ENCODE measurements at regions not wholly inside any gene's neighbourhood (a gene's known extent, or its start where the extent isn't known, plus 50 kb on each side); places are given as distances from the start of the nearest gene placed in this dataset.

DNA sequence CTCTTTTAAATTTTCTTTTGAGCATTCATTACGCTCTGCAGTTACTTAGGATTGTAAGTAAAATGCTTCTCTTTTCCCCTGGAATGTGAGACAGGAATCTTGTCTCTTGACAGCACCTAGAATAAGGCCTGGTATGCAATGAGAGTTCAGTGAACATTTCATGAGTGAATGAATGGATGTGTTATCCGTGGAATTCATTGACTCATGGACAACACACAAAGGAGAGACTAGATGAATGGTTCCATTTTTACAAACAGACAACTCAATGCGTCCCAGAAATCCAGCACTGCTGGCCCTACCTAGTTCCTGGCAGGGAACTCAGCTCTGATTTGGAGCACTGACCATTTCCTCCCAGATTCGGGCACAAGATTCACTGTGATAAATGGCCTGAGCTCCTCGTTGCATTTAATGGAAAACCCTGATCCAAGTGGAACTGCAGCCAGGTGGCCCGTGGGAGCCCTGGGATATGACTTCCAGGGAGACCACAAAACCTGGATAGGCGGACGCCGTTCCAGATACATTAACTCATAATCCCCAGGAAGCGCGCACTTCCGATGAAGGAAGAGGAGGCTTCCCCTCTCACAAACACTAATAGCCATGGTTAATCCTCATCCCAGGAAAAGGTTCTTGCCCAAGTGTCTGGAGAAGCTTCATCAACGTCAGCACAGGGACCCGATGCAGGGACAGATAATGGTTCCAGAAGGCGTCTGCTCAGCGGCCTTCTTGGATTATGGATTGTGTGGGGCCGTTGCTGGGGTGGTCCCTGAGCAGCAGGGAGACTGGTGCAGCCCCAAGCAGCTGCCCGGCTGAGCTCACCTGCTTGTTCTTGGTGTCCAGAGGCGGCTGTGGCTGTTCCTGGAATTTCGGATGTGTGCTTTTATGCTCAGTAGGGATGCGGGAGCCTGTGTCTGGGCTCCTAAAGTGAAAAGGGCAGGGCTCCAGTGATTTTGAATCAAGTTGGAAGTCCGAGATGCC, 211.1 kb upstream of the TSHZ3 start:
- DNase-seq (ENCODE audit: low spot score), result no peak

DNA sequence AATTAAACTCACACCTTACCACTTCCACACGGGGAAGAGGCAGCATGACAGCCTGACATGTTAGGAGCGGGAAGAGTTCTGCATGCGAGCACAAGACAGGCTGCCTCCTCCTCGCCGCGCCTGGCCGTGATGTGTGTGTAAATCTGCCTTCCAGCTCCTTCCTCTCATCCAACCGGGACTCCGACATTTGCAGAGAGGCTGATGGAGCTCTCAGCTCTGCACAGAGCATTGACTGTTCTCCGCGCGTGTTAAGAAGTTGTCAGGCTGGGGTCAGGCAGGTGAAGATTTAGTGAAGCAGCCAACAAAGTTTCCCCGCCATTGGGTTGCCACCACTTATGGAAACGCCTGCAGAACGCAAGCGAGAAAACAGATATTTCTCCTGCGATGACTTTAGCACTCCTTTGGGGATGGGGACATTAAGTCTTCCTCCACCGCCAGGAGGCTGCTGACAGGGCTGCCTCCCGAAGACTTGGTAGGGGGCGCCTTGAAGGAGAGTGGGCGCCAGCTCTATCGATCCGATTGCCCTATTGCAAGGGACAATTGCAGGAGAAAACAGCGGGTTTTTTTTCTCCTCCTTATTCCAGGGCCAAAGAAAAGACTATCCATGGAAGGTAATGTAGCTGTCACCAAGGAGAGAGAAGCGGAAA, 213.9 kb upstream of the TSHZ3 start:
- no peak for DNase-seq (ENCODE audit: low spot score)

DNA sequence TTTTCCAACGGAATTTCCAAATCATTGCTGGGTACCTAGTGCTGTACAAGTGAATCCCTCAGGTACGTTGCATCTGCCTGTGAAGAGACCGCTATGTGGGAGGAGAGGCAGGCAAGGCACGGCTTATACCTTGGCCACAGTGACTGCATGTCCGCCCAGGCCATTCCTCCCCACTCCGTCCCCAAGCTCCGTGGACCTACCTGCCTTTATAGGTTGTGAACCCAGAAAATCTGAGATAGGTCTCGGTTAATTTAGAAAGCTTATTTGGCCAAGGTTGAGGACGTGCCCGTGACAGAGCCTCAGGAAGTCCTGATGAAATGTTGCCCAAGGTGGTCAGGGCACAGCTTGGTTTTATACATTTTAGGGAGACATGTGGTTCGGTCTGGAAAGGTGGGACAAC, 218.5 kb upstream of the TSHZ3 start:
- DNase-seq (ENCODE audit: low spot score), result no peak

DNA sequence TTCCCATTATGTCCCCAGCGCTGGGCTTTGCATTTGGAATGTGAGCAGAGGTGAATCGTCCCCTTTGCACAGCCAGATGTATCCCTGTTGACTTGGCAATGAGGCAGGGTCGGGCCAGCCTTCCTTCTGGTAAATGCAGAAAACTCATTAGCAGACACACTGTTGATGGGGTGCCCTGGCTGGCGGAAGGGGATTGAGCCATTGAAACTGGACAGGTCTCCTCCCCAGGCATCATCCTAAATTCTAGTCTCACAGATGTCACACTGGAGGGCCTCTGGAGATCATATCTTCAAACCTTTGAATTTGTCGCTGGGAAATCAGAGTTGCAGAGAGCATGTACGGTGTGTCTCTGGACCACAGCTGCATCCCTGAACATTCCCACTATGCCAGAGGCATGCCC, 219.5 kb upstream of the TSHZ3 start:
- no peak for DNase-seq (ENCODE audit: low spot score)

DNA sequence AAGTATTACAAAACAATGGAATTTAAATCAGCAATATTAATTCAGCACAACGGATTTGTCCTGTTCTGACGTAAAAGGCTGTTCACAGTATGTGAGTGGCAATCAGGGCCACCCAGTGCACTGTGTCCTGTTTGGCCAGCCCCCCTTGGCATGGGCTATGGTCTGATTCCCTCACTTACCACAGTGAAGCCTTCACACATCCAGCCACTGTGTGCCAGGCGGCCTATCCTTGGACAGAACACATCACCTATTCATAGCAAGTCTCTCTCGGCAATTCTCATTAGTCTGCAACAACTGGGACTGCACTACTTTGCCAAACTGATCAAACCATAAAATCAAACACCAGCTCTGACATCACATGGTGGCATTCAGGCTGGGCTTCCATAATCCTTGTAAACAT, 221.5 kb upstream of the TSHZ3 start:
- DNase-seq (ENCODE audit: low spot score), result no peak

DNA sequence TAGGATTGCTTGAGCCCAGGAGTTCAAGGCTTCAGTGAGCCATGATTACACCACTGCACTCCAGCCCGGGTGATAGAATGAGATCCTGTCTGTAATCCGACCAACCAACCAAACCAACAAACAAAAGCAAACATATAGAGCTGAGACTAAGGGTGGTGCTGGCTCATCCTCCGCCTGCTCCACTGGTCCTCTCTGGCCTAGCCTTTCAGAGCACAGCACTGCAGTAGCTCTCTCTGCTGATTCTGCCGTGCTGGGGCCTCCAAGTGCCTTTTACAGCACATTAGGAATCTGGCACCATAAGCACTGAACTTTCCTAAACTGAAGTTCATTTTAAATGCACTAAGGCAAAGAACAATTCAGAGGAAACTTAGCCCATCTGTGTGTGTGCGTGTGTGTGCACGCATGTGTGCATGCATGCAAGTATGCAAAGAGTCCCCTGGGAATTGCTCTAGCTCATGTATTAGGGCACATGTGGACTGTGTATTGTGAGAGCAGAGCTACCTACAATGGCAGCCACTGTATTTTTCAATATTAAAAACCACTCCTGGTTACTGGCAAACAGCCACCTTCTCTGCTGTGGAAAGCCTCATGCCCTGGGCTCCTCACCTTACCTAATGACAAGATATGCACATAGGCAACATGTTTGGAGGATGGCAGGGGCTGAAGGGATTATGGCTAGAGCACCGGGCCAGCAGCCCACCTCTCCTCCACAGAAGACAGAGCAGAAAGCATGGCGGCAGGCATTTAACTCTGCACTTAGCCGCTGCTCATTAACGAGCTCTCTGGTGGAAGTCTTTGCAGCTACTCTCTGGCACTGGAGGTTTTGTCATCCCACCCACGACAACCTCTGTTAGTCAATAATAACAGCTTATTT, 223.1 kb upstream of the TSHZ3 start:
- DNase-seq (ENCODE audit: low spot score), result no peak

DNA sequence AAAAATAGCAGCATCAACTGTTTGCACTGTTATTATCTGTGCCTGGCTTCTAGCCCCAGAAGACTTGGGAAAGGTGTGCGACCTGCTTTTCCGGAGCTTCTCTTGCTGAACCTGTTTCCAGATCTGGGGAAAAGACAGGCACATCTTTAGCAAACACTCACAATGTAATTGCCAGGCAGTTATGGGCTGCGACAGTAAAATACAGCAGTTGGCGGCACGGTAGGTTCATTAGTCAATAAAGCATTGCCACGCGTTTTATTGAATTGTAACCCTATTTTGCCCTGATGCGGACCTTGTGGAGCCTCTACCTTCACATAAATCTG, 223.7 kb upstream of the TSHZ3 start:
- no peak for DNase-seq (ENCODE audit: low spot score)

DNA sequence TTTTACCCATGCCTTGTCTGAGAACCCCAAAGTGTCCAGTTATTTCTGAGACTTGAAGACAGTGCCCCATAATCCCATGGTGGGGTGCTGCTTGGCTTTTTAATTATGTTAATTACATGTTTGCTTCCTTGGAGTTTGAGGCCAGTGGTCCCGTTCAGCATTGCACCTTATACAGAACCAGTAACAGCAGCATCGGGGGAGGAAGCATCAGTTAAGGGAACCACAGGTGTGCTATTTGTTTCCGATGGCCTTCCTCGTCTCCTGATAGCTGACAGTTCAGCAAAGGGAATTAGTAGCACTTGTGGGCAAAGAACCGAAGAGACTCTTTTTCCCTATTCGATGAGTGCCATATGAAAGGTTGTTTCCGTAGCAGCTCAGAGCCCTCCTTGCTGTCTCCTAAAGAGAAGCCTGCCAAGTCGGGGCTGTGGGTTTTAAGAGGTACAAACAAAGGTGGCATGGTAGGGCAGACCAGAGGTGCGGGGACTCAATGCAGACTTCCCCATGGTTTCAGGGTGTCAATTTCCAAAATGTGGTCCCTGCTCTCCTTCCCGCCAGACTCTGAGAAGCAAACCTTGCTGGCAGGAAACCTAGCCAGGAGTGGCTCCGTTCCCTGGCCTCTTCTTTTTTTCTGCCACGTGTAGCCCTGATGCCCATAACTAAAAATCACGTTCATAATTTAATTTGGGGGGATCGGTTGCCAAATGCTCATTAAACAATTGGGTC, 225.2 kb upstream of the TSHZ3 start:
- no peak for DNase-seq (ENCODE audit: low spot score)

DNA sequence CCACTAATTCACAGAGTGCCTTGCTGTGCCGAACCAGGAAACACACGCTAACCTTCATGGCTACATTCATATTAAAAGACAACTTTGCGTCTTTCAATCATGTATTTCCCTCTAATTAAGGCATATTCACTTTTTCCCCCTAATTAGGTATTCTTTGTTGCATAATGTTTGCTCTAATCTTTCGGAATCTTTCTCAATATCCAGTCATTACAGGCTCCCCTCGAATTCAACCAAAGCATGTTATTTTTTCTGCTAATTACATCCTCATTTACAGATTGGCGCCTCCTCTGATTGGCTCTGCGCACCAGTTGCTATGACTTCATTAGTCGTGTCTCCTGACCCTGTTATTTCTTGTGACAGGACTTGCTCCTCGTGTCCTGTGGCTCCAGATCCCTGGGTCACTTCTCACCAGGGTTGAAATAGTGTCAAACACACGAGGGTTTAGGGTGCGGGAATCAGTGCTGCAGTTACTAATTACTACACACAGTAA, 226.7 kb upstream of the TSHZ3 start:
- no peak for DNase-seq (ENCODE audit: low spot score)

DNA sequence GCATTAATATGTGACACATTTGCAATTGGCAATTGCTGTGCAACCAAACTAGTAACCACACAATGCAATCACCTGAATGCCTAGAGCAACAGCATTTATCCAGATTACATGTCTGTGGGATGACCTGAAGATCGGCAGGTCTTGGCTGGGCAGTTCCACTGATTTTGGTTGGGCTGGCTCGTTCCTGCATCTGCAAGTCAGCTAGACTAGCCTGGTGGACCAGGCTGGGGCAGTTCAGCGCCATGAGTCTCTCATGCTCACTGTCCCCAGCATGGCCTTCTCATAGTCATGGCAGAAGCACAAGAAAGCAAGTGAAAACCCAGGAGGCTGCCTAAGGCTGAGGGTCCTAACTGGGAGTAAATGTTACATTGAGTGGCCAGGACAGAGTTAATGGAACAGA, 229.1 kb upstream of the TSHZ3 start:
- DNase-seq (ENCODE audit: low spot score), result no peak

DNA sequence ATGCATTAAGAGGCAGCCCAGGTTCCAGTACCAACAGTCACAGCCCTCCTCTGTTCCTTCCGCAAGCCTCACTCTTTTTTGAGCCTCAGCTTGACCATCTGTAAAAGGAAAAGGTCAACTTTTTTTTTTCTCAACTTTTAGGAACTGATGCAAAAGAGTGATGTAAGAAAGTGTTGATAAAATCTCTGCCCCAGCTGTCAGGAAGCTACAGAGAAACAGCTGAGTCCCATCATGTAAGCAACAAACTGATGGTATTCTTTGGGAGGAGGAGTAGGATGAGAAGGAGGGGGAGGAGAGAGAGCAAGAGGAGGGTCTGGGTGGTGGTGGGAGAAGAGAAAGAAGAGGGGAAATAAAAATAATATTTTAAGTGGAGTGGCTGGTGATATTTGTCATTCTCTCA, 233.9 kb upstream of the TSHZ3 start:
- DNase-seq (ENCODE audit: low spot score), result no peak

DNA sequence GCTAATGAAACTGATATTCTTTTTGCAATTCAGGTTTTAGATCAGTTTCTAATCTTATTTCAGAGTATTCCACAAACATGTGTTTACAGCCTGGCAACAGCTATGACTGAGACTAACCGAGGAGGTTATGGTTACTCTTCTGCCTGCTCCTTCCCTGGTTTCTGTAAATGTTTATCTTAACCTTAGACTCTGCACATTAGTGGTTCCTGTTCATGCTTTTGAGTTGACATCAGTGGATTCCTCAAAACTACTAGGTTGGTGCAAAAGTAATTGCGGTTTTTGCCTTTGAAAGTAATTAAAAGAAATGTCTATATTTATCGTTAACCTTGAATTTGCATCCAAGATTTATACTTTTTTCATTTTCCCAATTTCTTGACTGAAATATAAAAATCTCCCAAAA, 237.0 kb upstream of the TSHZ3 start:
- no peak for DNase-seq (ENCODE audit: low spot score)

DNA sequence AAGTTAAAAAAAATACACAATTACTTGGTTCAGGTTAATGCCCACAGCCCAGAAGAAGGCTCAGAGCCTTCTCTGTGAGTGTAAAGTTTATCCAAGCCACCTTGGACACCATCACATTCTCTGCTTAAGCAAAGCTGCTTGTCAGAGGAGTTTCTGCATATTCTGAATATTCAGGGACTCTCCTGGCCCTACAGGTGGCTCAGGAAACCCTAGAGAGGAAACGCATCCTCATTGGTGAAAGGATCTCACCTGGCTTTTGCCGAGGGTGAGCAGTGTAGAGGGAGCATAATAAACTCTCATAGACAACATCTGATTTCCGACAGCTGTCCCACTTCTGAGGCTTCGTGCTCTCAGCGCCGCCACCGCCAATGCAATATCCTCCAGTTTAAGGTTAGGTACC, 239.9 kb upstream of the TSHZ3 start:
- DNase-seq (ENCODE audit: low spot score), result no peak

DNA sequence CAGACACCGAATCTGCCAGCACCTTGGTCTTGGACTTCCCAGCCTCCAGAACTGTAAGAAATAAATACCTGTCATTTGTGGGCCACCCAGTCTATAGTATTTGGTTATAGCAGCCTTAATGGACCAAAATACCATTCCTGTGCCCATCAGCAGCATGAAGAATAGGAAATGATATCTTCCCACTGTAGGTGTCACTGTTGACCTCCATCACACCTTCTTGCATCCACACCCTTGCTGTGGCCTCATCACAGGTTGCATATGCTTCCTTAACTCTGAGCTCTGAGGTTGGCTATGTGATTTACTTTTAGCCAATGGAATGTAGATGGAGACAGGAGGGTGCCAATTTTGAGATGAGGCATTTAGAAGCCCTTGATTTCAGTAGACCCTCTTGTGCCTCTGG, 242.0 kb upstream of the TSHZ3 start:
- no peak for DNase-seq (ENCODE audit: low spot score)

DNA sequence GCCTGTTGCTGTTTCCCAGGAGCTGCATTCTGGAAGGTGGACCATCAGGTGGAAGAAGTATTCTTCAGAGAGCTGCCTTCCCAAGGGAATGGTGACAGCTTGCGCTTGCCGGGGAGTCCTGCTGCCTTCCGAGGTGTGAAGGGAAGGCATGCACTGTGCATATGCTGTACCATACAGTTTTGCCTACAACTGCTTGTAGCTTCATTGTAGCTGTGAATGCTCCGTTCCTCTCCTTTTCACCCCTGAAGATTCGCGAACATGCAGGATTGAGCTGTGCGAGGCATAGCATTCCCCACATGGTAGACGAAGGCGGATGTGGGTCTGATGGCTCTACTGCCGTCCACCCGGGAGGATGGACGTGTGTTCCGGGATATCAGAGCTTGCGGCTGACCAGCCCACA, 243.2 kb upstream of the TSHZ3 start:
- DNase-seq (ENCODE audit: low spot score), result no peak

DNA sequence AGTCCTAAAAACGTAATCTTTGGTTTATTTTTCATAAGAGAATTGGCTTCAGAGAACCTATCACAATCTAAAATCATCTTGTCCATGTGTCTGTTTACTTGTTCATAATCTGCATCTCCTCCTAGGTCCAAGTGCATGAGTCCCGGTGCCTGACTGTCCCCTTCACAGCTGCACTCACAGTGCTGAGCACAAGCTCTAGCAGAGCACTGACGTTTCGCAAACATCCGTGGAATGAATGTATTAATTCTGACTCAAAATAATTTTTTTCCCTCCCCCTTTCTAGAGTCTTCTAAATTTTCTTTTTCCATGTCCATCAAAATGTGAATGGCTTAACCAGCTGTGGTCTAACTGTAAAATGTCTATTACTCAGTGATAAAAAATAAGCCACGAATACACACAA, 245.5 kb upstream of the TSHZ3 start:
- DNase-seq (ENCODE audit: low spot score), result no peak

DNA sequence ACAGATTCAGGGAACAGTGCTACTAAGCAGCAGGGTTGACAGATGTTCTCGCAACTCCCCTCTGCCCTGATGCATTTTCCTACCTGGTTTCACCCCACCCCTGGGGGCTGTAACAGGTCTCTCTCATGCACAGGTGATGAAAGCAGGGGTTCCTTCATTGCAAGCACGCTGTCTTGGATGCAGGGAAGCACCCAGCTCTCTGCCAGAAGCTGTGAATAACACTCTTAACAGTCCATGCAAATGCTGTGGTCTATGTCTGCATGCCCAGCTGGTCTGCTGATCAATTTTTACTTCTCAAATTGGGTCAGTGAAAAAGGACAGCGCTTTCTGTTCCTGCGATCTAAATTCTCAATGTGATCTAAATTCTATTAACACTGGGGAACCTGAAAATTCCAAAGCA, 246.3 kb upstream of the TSHZ3 start:
- DNase-seq (ENCODE audit: low spot score), result no peak

DNA sequence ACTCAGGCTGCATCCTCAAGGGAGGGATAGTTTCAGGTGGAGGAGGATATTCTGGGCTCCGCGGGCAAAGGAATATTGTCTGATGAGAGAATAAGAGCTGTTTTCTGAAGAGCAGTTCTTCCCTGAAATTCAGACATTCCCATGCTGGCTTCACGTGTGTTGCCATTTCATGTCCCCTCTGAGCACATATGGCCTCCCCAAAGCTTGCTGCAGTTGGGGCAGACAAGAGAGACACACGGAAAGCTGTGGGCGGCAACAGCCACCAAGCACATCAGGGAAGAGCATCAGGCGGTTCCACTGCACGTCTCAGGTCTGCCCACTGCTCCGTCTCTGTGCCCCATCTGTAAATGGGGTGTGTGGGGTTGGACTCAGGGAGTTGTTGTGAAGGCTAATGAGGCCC, 247.5 kb upstream of the TSHZ3 start:
- no peak for DNase-seq (ENCODE audit: low spot score)

DNA sequence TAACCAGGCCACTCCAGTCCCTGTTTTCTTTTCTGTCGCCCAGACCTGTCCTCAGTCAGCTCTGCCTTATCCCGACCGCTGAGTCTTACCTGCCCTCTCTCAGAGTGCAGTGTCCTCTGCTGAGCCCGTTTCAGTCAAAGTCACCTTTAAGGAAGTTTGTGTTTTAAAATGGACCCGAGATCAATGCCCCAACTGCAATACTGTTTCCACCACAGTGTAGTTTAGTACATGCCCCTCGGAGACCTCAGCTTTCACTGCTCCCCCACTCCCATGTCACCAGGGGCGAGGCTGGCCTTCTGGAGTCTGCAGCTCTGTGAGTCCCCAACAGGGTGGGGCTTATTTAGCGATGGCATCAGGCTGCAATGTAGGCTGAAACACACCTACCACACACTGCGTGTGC, 248.4 kb upstream of the TSHZ3 start:
- DNase-seq (ENCODE audit: low spot score), result no peak

DNA sequence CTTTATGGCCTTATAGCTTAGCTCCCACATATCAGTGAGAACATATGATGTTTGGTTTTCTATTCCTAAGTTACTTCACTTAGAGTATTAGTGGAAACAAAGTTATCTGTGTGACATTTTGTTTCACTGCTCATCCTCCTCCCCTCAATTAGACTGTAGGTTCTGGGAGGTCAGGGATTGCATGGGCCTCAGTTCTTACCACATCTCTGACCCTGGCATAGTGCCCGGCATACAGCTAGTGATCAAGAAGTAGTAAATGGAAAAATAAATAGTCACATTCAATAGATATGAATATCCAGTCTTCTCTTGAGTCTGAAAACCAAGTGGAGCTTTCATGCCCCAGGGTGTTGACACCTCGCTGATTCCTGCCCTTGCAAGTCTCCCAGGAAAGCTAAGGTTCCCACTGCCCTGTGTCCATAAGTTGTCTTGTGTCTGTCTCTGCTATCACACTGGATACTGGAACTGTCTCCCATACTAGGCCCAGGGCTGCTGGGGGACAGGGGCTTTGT, 249.5 kb upstream of the TSHZ3 start:
- DNase-seq (ENCODE audit: low spot score), result no peak

DNA sequence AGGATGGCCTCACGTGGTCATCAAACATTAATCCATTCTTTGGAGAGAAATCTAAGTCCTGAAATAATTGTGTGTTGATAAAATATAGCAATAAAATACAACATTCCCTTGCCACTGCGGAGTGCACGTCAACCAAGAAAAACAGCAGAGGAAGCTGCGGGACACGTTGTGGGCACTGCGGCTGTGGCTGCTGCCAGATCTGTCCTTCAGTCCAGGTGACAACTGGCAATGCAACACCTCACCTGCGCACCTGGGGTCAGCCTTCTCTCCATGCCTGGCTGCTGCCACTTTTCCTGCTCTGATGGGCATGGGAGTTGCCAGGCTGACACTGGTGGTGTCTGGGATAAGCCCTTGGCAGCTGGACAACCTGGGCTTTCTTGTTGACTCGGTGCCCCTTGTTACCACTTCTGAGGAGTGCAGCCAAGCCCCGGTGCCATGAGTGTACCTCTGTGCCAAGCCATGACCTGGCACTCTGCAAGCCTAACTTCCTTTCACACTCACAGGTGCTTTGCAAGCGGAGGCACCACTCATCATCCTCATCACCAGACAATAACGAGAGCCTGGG, 251.6 kb upstream of the TSHZ3 start:
- no peak for DNase-seq (ENCODE audit: low spot score)

Measured in NAMALWA (cell line).